NB4 (cell line): ENCODE measurements at regions not wholly inside any gene's neighbourhood (a gene's known extent, or its start where the extent isn't known, plus 50 kb on each side); places are given as distances from the start of the nearest gene placed in this dataset.

ENCODE experiments used
- DNase-seq: peaks from one replicate; pipeline ENCODE4 v3.0.0; 2010; ENCODE audit warnings: low read depth
- H3K4me3 ChIP-seq: one replicate; pipeline ENCODE4 v1.5.1; 2011; ENCODE audit warnings: mild to moderate bottlenecking, low read depth, low read length, moderate library complexity
- MYC ChIP-seq: IDR thresholded peaks from 2 replicates; pipeline ENCODE4 v1.6.1; 2011; ENCODE audit warnings: low read depth, low read length
- POLR2A ChIP-seq: IDR thresholded peaks from 2 replicates; pipeline ENCODE4 v1.6.1; 2011; ENCODE audit warnings: mild to moderate bottlenecking; ENCODE audit not compliant: insufficient read length; ENCODE audit errors: extremely low read depth
- TF ChIP-seq, protein P1 (sequence below): IDR thresholded peaks from 2 replicates; pipeline ENCODE4 v1.6.1; 2011; ENCODE audit warnings: low read depth, low read length
- TF ChIP-seq, protein P2 (sequence below): IDR thresholded peaks from one replicate; pipeline ENCODE4 v1.5.1; 2012; ENCODE audit warnings: low read depth, low read length

- no peak for DNase-seq
- TF ChIP-seq MYC (no peak), POLR2A (no peak)
- TF ChIP-seq, protein P1, sequence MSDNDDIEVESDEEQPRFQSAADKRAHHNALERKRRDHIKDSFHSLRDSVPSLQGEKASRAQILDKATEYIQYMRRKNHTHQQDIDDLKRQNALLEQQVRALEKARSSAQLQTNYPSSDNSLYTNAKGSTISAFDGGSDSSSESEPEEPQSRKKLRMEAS, result no peak
- TF ChIP-seq, protein P2, sequence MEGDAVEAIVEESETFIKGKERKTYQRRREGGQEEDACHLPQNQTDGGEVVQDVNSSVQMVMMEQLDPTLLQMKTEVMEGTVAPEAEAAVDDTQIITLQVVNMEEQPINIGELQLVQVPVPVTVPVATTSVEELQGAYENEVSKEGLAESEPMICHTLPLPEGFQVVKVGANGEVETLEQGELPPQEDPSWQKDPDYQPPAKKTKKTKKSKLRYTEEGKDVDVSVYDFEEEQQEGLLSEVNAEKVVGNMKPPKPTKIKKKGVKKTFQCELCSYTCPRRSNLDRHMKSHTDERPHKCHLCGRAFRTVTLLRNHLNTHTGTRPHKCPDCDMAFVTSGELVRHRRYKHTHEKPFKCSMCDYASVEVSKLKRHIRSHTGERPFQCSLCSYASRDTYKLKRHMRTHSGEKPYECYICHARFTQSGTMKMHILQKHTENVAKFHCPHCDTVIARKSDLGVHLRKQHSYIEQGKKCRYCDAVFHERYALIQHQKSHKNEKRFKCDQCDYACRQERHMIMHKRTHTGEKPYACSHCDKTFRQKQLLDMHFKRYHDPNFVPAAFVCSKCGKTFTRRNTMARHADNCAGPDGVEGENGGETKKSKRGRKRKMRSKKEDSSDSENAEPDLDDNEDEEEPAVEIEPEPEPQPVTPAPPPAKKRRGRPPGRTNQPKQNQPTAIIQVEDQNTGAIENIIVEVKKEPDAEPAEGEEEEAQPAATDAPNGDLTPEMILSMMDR, result no peak
- no peak overlapping the region for H3K4me3 ChIP-seq
Measured at GRCh38 chr15:69797051-69797595, 300.6 kb downstream of the TLE3 start.

- TF ChIP-seq, protein P1, result no peak
- TF ChIP-seq MYC, result no peak
- TF ChIP-seq, protein P2, result no peak
- TF ChIP-seq POLR2A, result no peak
- H3K4me3 ChIP-seq, result no peak overlapping the region
- DNase-seq, result no peak
Measured at GRCh38 chr15:69797615-69798014, 300.1 kb downstream of the TLE3 start.

DNA sequence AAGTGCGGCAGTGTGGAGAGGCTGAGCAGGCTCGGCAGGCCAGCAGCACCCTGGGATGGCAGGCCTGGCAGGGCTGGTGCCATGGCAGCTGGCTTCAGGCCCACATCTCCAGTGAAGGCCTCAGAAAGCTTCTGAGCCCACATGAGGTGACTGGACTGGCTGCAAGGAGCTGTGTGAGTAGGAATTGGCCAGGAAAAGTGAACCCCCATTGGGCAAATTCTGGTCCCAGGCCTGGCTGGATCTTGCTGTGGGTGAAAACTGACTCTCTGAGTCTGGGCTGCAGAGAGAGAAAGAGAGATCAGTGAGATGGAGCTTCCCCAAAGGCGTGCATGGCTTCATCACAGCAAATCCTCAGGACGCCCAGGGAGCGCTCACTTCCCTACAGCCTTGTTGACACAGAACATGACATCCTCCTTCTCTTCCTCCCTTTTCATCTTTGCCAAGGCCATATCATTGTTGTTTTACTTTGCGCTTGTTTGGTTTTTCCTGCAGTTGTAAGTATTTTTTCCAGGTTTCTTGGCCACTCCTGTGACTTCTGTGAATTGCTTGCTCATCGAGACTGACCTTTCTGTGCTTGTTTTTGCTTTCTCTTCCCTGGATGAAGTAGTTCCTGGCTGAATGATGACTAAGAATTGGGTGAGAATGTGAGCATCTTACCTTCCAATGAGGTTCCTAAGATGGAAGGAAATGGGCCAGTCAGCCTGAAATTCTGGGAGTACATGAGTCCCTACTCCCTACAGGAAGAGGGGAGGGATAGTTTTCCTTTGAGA, 299.1 kb downstream of the TLE3 start:
- no peak overlapping the region for H3K4me3 ChIP-seq
- DNase-seq, result no peak
- TF ChIP-seq, protein P2, result no peak
- no peak for TF ChIP-seq MYC
- no peak for TF ChIP-seq POLR2A
- TF ChIP-seq, protein P1, result no peak

GRCh38 chr15:69801144-69801543, 296.6 kb downstream of the TLE3 start:
- DNase-seq, result no peak
- TF ChIP-seq, protein P2, result no peak
- TF ChIP-seq, protein P1, result no peak
- TF ChIP-seq MYC (no peak), POLR2A (no peak)

GRCh38 chr15:69802432-69802831, 295.3 kb downstream of the TLE3 start:
- no peak for DNase-seq
- H3K4me3 ChIP-seq, result no peak overlapping the region
- TF ChIP-seq, protein P2, result no peak
- TF ChIP-seq, protein P1, result no peak
- TF ChIP-seq POLR2A, result no peak
- no peak for TF ChIP-seq MYC

More at GRCh38 chr15:69801144-69801543, 296.6 kb downstream of the TLE3 start:
- no peak overlapping the region for H3K4me3 ChIP-seq
